Activated T-helper 2 cell treated with anti-CD3 and anti-CD28 coated beads, Interferon-gamma antibody, Interleukin-2, Interleukin-4, amounts not matched to agents 10 μg/mL and 5 μg/mL and 100 μg/mL, durations not matched to agents 14 hours and 24 hours and 36 hours (primary cell): ENCODE measurements at regions not wholly inside any gene's neighbourhood (a gene's known extent, or its start where the extent isn't known, plus 50 kb on each side); places are given as distances from the start of the nearest gene placed in this dataset.
A peak's percentile ranks its signal among the peaks of the same experiment; 100 is the strongest.

ENCODE experiments used
- DNase-seq: peaks from one replicate; pipeline ENCODE4 v3.0.0; 2021; ENCODE audit warnings: low spot score
- H3K27ac Mint-ChIP-seq: one replicate; pipeline ENCODE4 v1.8.0; 2021; ENCODE audit warnings: mixed read lengths
- H3K27me3 Mint-ChIP-seq: one replicate; pipeline ENCODE4 v1.8.0; 2021; ENCODE audit warnings: low read depth, mixed read lengths
- H3K36me3 Mint-ChIP-seq: one replicate; pipeline ENCODE4 v1.8.0; 2021; ENCODE audit warnings: low read depth, mixed read lengths
- H3K4me1 Mint-ChIP-seq: one replicate; pipeline ENCODE4 v1.8.0; 2021; ENCODE audit warnings: low read depth, mixed read lengths
- H3K4me3 Mint-ChIP-seq: one replicate; pipeline ENCODE4 v1.8.0; 2021; ENCODE audit warnings: low read depth, mild to moderate bottlenecking, moderate library complexity, mixed read lengths
- H3K9me3 Mint-ChIP-seq: one replicate; pipeline ENCODE4 v1.8.0; 2021; ENCODE audit warnings: mixed read lengths
- intact Hi-C: fragments of 100-400 bp; cut with micrococcal nuclease; formaldehyde crosslinking; loops from one replicate; pipeline ENCODE4 v1.15.1; 2023

DNA sequence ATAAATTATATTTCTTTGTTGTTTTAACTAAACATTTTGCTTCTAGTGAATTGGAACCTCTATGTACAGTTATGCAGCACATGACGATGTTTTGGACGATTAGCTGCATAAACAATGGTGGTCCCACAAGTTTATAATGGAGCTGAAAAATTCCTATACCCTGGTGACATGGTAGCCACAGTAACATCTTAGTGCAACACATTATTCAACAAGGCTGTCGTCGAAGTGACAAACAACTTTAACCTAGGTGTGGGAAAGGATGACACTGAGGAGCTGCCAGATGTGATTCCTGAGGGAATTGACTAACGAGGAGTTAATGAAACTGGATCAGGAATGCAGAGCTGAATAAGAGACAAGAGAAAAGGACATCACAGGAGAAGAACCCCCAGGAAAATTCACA, 588.9 kb upstream of the EPHA6 start:
- peaks cover 19% of the 10 kb centered on the region for H3K9me3 Mint-ChIP-seq
- no peak overlapping the region for H3K4me3 Mint-ChIP-seq
- no peak overlapping the region for H3K27ac Mint-ChIP-seq
- no peaks in the 10 kb centered on the region for H3K36me3 Mint-ChIP-seq
- no peaks in the 10 kb centered on the region for H3K27me3 Mint-ChIP-seq
- no peaks in the 10 kb centered on the region for H3K4me1 Mint-ChIP-seq
- DNase-seq, result no peak
- intact Hi-C loops, result no loop called here

DNA sequence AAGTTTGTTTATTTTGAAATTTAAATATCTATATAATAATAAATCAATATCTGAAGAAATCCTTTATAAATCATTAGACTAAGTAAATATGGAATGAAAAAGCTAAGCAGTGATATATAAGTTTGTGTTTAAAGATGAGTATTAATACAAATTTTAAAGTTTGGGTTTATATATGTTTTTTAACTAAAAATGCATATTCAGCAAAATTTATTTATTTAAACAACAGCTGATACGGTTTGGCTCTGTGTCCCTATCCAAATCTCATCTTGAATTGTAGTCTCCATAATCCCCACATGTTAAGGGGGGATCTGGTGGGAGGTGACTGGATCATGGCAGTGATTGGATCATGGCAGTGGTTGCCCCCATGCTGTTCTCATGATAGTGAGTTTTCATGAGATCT, 580.7 kb upstream of the EPHA6 start:
- H3K36me3 Mint-ChIP-seq, result no peaks in the 10 kb centered on the region
- H3K4me1 Mint-ChIP-seq, result no peaks in the 10 kb centered on the region
- H3K27ac Mint-ChIP-seq, result no peak overlapping the region
- no peak for DNase-seq
- intact Hi-C loops, result no loop called here
- H3K9me3 Mint-ChIP-seq, result peaks cover 15% of the 10 kb centered on the region
- no peaks in the 10 kb centered on the region for H3K27me3 Mint-ChIP-seq
- no peak overlapping the region for H3K4me3 Mint-ChIP-seq

- no peaks in the 10 kb centered on the region for H3K36me3 Mint-ChIP-seq
- peaks cover 13% of the 10 kb centered on the region for H3K9me3 Mint-ChIP-seq
Measured at GRCh38 chr3:96236522-96236921, 577.9 kb upstream of the EPHA6 start.

DNA sequence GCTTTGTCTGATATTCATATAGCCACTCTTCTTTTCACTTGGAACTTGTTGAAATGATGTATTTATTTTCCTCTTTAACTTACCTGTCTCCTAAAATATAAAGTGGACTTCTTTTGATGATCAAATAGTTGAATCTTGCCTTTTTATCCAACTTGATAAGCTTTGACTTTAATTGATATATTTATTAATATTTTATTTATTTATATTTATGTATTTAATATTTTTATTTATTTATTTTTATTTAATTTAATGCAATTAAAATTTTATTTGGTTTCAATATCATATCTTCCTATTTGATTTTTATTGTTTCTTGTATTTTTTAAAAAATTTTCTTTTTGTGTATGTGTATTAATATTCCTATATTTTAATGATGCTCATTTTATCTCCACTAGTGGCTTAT, 555.1 kb upstream of the EPHA6 start:
- Mint-ChIP-seq H3K4me1 (no peaks in the 10 kb centered on the region), H3K9me3 (peaks cover 35% of the 10 kb centered on the region), H3K27me3 (no peaks in the 10 kb centered on the region), H3K4me3 (no peak overlapping the region), H3K36me3 (no peaks in the 10 kb centered on the region), H3K27ac (no peak overlapping the region)
- DNase-seq, result no peak
- intact Hi-C loops, result no loop called here

More at GRCh38 chr3:96236522-96236921, 577.9 kb upstream of the EPHA6 start:
- no peak for DNase-seq
- H3K4me1 Mint-ChIP-seq, result no peaks in the 10 kb centered on the region
- no peak overlapping the region for H3K27ac Mint-ChIP-seq
- intact Hi-C loops, result no loop called here
- H3K27me3 Mint-ChIP-seq, result no peaks in the 10 kb centered on the region
- H3K4me3 Mint-ChIP-seq, result no peak overlapping the region

- no peak overlapping the region for H3K27ac Mint-ChIP-seq
- H3K4me1 Mint-ChIP-seq, result no peaks in the 10 kb centered on the region
- H3K36me3 Mint-ChIP-seq, result no peaks in the 10 kb centered on the region
- H3K9me3 Mint-ChIP-seq, result peaks cover 49% of the 10 kb centered on the region
- no peak overlapping the region for H3K4me3 Mint-ChIP-seq
- H3K27me3 Mint-ChIP-seq, result no peaks in the 10 kb centered on the region
- DNase-seq, result no peak
- intact Hi-C loops, result no loop called here
Measured at GRCh38 chr3:96264701-96265100, 549.7 kb upstream of the EPHA6 start.

- no peaks in the 10 kb centered on the region for H3K27me3 Mint-ChIP-seq
- no peaks in the 10 kb centered on the region for H3K4me1 Mint-ChIP-seq
- intact Hi-C loops, result no loop called here
- H3K4me3 Mint-ChIP-seq, result no peak overlapping the region
- H3K36me3 Mint-ChIP-seq, result no peaks in the 10 kb centered on the region
- H3K27ac Mint-ChIP-seq, result no peak overlapping the region
- no peak for DNase-seq
- peaks cover 37% of the 10 kb centered on the region for H3K9me3 Mint-ChIP-seq
Measured at GRCh38 chr3:96266395-96267190, 547.8 kb upstream of the EPHA6 start.

- H3K4me3 Mint-ChIP-seq, result no peak overlapping the region
- intact Hi-C loops, result no loop called here
Measured at GRCh38 chr3:96267577-96267976, 546.8 kb upstream of the EPHA6 start.

GRCh38 chr3:96294143-96294542, 520.3 kb upstream of the EPHA6 start:
- DNase-seq, result no peak
- peaks cover 31% of the 10 kb centered on the region for H3K9me3 Mint-ChIP-seq
- H3K36me3 Mint-ChIP-seq, result no peaks in the 10 kb centered on the region
- no peak overlapping the region for H3K4me3 Mint-ChIP-seq
- intact Hi-C loops, result no loop called here
- no peaks in the 10 kb centered on the region for H3K4me1 Mint-ChIP-seq
- no peak overlapping the region for H3K27ac Mint-ChIP-seq
- H3K27me3 Mint-ChIP-seq, result no peaks in the 10 kb centered on the region

More at GRCh38 chr3:96267577-96267976, 546.8 kb upstream of the EPHA6 start:
- Mint-ChIP-seq H3K4me1 (no peaks in the 10 kb centered on the region), H3K36me3 (no peaks in the 10 kb centered on the region), H3K27ac (peak overlapping the region; percentile 24), H3K27me3 (no peaks in the 10 kb centered on the region), H3K9me3 (peaks cover 35% of the 10 kb centered on the region)
- no peak for DNase-seq

GRCh38 chr3:96300743-96301142, 513.7 kb upstream of the EPHA6 start:
- no peak for DNase-seq
- H3K27me3 Mint-ChIP-seq, result no peaks in the 10 kb centered on the region
- H3K9me3 Mint-ChIP-seq, result peaks cover 32% of the 10 kb centered on the region
- H3K4me1 Mint-ChIP-seq, result no peaks in the 10 kb centered on the region
- H3K4me3 Mint-ChIP-seq, result no peak overlapping the region
- no peak overlapping the region for H3K27ac Mint-ChIP-seq
- H3K36me3 Mint-ChIP-seq, result no peaks in the 10 kb centered on the region
- intact Hi-C loops, result no loop called here

DNA sequence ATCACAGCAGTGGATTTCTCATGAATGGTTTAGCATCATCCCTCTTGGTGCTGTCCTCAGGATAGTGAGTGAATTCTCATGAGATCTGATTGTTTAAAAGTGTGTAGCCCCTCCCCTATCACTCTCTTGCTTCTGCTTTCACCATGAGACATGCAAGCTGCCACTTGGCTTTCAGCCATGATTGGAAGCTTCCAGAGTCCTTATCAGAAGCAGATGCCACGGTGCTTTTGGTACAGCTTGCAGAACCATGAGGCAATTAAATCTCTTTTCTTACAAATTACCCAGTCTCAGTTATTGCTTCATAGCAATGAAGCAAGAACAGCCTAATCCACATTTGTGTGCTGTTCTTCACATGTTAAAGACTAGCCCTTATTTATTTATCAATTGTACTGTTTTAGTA, 495.2 kb upstream of the EPHA6 start:
- H3K27ac Mint-ChIP-seq, result no peak overlapping the region
- peaks cover 15% of the 10 kb centered on the region for H3K9me3 Mint-ChIP-seq
- no peaks in the 10 kb centered on the region for H3K4me1 Mint-ChIP-seq
- no peaks in the 10 kb centered on the region for H3K27me3 Mint-ChIP-seq
- no peaks in the 10 kb centered on the region for H3K36me3 Mint-ChIP-seq
- DNase-seq, result no peak
- H3K4me3 Mint-ChIP-seq, result no peak overlapping the region
- intact Hi-C loops, result no loop called here

DNA sequence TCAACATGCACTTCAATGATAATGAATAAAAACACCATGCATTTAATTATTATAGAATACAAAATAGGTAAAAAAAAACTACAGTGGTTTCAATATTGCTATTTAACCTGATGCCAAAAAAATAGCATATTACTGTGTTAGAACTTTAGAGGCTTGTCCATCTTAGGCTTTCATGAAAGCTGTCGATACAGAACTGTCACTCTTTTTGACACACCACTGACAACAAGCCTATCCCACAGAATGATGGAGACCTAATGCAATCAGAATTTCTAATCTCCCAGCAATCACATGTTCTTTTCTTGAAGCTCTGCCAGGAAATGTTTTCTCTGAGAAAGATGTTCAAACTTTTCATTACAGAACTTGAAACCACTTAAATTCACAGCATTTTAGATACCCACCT, 490.3 kb upstream of the EPHA6 start:
- intact Hi-C loops, result no loop called here
- no peaks in the 10 kb centered on the region for H3K4me1 Mint-ChIP-seq
- peaks cover 10% of the 10 kb centered on the region for H3K9me3 Mint-ChIP-seq
- H3K4me3 Mint-ChIP-seq, result no peak overlapping the region
- H3K27me3 Mint-ChIP-seq, result no peaks in the 10 kb centered on the region
- H3K36me3 Mint-ChIP-seq, result no peaks in the 10 kb centered on the region
- DNase-seq, result no peak
- H3K27ac Mint-ChIP-seq, result no peak overlapping the region

DNA sequence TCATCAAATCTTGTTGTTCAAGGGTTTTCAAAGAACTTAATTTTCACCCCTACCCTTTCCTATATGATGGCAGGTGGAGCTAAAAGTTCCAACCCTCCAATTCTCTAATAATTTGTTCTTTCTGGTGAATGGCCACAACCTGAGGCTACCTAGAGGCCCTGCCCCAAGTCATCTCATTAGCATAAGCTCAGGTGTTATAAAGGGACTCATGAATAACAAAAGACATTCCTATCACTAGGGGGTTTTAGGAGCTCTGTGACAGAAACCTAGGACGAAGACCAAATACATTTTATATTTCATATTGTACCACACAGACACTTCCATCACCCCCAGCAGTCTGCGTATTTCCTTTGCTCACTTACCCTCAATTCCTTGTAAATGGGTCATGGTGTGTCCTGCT, 483.6 kb upstream of the EPHA6 start:
- Mint-ChIP-seq H3K9me3 (no peaks in the 10 kb centered on the region), H3K27me3 (no peaks in the 10 kb centered on the region), H3K27ac (no peak overlapping the region), H3K4me1 (no peaks in the 10 kb centered on the region), H3K36me3 (no peaks in the 10 kb centered on the region), H3K4me3 (no peak overlapping the region)
- intact Hi-C loops, result no loop called here
- DNase-seq, result no peak

- Mint-ChIP-seq H3K4me3 (no peak overlapping the region), H3K27me3 (no peaks in the 10 kb centered on the region), H3K27ac (no peak overlapping the region), H3K36me3 (no peaks in the 10 kb centered on the region), H3K4me1 (no peaks in the 10 kb centered on the region), H3K9me3 (no peaks in the 10 kb centered on the region)
- no peak for DNase-seq
- intact Hi-C loops, result no loop called here
Measured at GRCh38 chr3:96331341-96331740, 483.1 kb upstream of the EPHA6 start.

- DNase-seq, result no peak
- intact Hi-C loops, result no loop called here
- Mint-ChIP-seq H3K27ac (no peak overlapping the region), H3K4me3 (no peak overlapping the region), H3K36me3 (no peaks in the 10 kb centered on the region), H3K4me1 (no peaks in the 10 kb centered on the region), H3K9me3 (peaks cover 5% of the 10 kb centered on the region), H3K27me3 (no peaks in the 10 kb centered on the region)
Measured at GRCh38 chr3:96334779-96335178, 479.6 kb upstream of the EPHA6 start.
